NCI-H146 (cell line): ENCODE measurements at regions not wholly inside any gene's neighbourhood (a gene's known extent, or its start where the extent isn't known, plus 50 kb on each side); places are given as distances from the start of the nearest gene placed in this dataset.
"Not testable (repeated sequence)": the region's sequence is repeated elsewhere in the genome, so short reads cannot be mapped to it uniquely, and the experiment has no call there.

Source experiments
- DNase-seq: peaks from one replicate; lab custom pipeline; 2025; lab: John Stamatoyannopoulos, UW

DNA sequence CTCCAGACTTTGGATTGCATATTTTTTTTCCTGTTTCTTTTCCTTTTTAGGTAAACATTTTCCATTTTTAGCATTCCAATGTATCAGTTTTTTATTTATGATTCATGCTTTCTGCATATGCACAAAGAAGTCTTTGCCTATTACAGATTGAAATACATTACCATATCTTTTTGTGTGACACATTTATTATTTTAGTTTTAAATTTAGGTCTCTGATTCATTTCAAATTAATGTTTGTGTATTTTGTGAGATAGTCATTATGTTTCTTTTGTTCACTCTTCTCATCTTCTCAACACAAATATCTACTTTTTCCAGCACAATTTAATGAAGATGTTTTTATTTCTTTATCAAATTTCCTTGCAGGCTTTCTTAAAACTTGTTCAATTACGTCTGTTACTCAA lies 838.0 kb upstream of the CDH18 start:
- DNase-seq = not testable (repeated sequence)

DNA sequence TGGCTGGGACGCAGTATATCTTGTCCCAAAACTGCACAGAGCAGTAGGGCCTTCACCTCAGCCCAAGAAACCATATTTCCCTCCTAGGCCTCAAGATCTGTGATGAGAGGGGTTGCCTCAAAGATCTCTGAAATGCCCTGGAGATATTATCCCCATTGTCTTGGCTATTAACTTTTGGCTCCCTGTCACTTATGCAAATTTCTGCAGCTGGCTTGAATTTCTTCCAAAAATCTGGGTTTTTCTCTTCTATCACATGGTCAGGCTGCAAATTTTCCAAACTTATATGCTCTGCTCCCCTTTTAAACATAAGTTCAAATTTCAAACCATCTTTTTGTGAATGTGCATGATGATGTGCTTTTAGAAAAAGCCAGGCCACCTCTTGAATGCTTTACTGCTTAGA lies 809.2 kb upstream of the CDH18 start:
- DNase-seq = not testable (repeated sequence)

DNA sequence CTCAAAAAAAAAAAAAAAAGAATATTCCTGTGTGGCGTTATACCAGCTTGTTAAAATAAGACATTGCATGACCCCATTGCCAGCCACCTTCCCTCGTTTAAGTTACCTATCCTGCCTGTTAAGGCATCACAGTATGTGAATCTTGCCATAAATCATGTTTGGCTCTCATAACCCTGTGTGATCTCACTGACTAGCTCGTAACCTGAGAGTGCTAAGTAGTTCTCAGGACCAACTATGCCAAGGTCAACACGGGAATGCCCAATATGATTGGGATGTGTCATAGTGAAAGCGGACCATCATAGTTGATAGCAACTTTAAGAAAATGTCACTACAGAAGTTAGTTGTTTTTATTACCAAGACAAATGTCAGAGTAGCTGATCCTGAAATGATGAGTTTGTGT lies 796.8 kb upstream of the CDH18 start:
- DNase-seq = not testable (repeated sequence)

DNA sequence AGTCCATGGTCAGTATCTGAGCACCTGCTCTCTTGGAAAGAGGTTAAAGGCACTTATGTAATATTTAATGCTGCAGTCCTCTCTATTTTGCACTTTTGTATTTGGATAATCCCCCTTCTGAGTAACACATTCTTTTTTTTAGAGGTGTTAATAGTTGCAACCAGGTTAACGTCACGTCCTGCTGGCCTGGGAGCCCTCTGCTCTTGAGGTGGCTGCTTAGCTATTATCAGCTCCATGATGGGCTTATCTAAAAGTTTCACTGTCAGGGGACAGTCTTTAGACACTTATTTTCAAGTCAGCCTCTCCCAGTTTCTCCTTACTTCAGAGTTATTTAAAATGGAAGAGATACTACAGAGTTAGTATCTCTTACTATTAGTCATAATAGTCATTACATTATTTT lies 795.5 kb upstream of the CDH18 start:
- not testable (repeated sequence) for DNase-seq

DNA sequence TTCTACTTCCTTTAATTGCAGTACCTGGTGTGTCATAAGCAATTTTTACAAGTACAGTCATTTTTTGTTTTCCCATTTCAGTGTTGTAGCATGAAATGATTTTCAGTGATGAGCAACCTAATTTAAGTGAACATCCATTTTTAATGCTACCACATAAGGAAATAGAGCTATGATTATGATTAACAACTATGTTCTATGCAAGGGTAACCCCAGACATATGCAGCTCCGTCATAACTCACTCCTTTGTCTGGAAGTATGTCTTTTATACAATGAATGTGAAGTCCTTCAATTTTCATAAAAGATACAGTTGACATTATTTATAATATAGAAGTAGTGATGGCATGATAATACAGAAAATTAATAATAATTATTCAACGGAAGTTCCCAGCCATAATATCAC lies 783.3 kb upstream of the CDH18 start:
- not testable (repeated sequence) for DNase-seq

- DNase-seq = not testable (repeated sequence)
These were observed 777.1 kb upstream of the CDH18 start for GRCh38 chr5:20765074-20765473.

DNA sequence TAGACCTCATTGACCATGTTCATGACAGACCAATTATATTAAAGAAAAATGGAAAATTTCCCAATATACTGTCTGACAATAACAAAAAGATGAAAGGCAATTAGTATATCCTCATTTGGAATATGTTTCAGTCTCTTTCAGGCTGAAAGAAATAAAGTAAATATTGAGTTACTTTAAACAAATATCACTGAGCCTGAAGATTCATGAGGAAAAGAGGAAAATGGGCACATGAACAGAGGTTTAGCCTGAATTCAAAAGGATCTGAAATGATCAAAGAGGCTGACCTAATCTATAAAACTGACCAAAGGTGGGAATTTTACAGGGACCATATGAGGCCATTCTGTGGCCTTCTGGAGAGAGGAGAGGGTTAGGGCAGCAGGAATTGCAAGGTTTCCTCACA lies 771.5 kb upstream of the CDH18 start:
- DNase-seq = not testable (repeated sequence)

GRCh38 chr5:20752179-20752578 lies 764.2 kb upstream of the CDH18 start:
- not testable (repeated sequence) for DNase-seq

DNA sequence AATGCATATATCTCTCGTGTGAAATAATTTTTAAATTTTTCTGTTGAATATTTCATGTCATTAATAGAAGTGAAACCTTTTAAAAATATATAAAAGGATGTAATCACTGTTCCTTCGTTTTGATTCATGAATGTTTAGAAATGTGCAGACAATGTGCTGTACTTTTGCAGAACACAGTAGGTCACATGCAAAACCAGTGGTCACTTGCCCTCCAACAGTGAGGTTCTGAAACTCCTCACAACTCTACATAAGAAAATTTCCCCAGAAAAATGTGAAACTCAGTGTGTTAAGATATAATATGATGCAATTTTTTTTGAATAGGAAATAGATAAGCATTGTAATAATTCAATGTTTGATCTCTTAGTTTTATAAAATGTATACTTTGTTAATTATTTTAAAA lies 747.7 kb upstream of the CDH18 start:
- not testable (repeated sequence) for DNase-seq

DNA sequence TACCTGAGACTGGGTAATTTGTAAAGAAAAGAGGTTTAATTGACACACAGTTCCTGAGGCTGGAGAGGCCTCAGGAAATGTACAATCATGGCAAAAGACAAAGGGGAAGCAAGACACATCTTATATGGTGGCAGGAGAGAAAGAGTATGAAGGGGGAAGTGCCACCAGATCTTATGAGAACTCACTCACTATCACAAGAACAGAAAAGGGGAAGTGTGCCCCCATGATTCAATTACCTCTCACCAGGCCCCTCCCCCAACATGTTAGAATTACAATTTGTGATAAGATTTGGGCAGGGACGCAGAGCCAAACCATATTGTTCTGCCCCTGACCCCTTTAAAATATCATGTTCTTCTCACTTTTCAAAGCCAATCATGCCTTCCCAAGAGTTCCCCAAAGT lies 744.2 kb upstream of the CDH18 start:
- not testable (repeated sequence) for DNase-seq

DNA sequence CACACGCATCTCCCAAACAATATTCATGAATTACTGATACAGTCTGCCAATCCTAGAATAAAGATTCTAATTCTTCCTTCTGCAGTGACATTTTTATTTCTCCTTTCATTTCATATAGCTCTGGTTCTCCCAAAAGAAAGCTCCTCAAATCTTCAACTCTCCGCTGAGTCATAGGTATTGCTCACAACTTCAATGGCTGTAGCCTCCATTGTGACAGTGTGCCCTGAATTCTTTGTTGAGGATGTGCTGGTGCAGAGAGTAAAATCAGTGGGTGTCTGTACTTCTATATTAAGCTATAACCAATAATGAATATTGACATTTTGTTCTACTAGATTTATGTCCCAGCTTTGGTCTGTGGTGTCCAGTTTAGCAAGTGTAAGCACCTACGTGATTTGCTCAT lies 733.3 kb upstream of the CDH18 start:
- DNase-seq = not testable (repeated sequence)

- DNase-seq = not testable (repeated sequence)
These were observed 723.6 kb upstream of the CDH18 start for GRCh38 chr5:20711520-20712155.

- not testable (repeated sequence) for DNase-seq
These were observed 719.6 kb upstream of the CDH18 start for GRCh38 chr5:20707634-20708033.

- DNase-seq = no peak
These were observed 706.1 kb upstream of the CDH18 start for GRCh38 chr5:20694121-20694520.

GRCh38 chr5:20692913-20693312 lies 704.9 kb upstream of the CDH18 start:
- DNase-seq = no peak

DNA sequence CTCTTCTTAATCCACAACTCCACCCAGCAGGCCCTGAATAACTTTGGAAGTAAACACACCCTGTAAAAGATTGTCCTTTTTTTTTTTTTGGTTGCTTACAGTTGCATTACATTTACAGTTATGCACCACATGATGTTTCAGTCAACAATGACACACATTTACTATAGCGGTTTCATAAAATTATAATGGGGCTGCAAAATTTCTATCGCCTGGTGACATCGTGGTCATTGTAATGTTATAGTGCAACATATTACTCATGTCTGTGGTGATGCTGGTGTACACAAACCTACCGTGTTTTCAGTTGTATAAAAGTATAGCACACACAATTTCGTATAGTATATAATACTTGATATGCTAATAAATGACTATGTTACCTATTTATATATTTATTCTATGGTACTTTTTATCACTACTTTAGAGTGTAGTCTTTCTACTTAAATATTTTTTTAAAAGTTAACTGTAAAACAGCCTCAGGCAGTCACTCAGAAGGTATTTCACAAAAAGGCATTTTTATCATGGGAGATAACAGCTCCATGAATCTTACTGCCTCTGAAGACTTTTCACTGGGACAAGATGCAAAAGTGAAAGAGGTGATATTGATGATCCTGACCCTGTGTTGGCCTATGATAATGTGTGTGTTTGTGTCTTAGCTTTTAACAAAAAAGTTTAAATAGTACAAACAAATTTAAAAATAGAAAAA lies 695.4 kb upstream of the CDH18 start:
- DNase-seq = no peak

- no peak for DNase-seq
These were observed 692.8 kb upstream of the CDH18 start for GRCh38 chr5:20680718-20681302.

- no peak for DNase-seq
These were observed 690.9 kb upstream of the CDH18 start for GRCh38 chr5:20678814-20679298.

DNA sequence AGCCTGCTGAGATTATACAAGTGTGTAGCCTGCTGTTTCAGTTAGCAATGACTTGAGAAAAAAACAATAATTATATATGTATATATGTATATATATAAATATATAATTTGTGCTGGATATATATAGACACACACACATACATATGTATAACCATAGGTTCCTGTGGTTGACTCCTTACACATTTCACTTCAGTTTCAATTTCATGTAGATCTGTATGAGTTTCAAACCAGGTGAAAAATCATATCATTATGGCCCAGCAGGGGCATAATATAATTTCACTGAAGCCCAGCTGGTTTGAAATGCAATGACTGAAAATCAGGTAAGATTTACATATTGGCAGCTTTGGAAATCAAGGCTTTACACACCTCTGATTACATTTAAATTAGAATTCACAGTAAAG lies 690.4 kb upstream of the CDH18 start:
- no peak for DNase-seq

DNA sequence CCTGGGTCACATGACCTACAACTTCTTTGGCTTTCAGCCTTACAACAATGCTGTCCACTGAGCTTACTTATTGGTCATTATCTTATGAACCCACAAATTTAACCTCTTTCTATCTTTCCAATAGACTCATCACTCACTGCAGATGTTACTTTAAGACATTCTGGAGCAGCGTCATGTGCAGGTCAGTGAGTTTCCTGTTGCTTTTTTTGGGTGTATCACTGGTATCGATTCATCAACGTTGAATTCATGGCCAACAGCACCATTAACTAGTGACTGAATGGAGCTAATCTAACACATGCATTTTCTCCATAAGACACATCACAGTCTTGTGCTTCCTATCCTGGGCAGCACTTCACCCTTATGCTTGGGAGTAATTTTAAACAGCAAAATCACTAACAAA lies 672.6 kb upstream of the CDH18 start:
- no peak for DNase-seq

DNA sequence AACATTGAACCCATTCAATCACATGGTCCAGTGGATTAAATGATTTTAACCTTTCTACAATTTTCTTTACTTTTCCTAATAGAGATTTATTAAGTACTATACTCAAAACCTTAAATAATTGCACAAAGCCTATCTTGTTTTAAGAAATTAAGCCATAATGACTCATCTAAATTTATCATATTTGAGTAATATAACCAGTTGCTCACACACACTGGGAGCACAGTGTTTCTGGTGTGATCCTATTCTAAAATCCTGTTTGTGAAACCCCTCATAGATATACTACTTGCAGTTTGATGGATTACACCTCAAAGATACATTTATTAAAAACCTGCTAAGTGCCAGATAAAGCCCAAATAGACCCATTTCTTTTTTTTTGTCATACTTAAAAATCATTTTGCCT lies 668.3 kb upstream of the CDH18 start:
- DNase-seq = no peak

GRCh38 chr5:20655211-20655610 lies 667.2 kb upstream of the CDH18 start:
- no peak for DNase-seq

GRCh38 chr5:20654746-20655145 lies 666.7 kb upstream of the CDH18 start:
- no peak for DNase-seq
